Heart left ventricle (tissue), 16 donors: ENCODE measurements at regions not wholly inside any gene's neighbourhood (a gene's known extent, or its start where the extent isn't known, plus 50 kb on each side); places are given as distances from the start of the nearest gene placed in this dataset.

Experiments
- ATAC-seq, 4 donors: fragments of 200-7000 bp; cut with Tn5 transposase; one replicate each; pipeline ENCODE4 v1.9.1; 2020 to 2022; ENCODE audit warnings: moderate library complexity in 4 of 4, mild to moderate bottlenecking in 3 of 4, moderate number of reproducible peaks in 1 of 4
- DNase-seq, 5 donors: peaks; one replicate each; pipeline ENCODE4 v3.0.0-alpha.2; 2020
- H3K27ac ChIP-seq, 12 donors: fragments of 200-600 bp; sonication (generic) in 4 of 12; one replicate each; pipeline versions ENCODE4 v1.5.0 to v1.8.0; 2016 to 2022; ENCODE audit warnings: mild to moderate bottlenecking in 2 of 12
- H3K27me3 ChIP-seq, 9 donors: fragments of 200-600 bp; sonication (generic) in 2 of 9; one replicate each; pipeline versions ENCODE4 v1.5.1 to v1.8.0; 2016 to 2022; ENCODE audit warnings: mild to moderate bottlenecking in 3 of 9
- H3K36me3 ChIP-seq, 9 donors: fragments of 200-600 bp; sonication (generic) in 2 of 9; one replicate each; pipeline versions ENCODE4 v1.5.0 to v1.8.0; 2018 to 2022; ENCODE audit warnings: mild to moderate bottlenecking in 2 of 9
- H3K4me1 ChIP-seq, 12 donors: fragments of 200-600 bp; sonication (generic) in 4 of 12; one replicate each; pipeline versions ENCODE4 v1.5.0 to v1.8.0; 2016 to 2022; ENCODE audit warnings: mild to moderate bottlenecking in 3 of 12
- H3K4me3 ChIP-seq, 12 donors: fragments of 200-600 bp; sonication (generic) in 4 of 12; one replicate each; pipeline versions ENCODE4 v1.5.0 to v1.8.0; 2017 to 2022; ENCODE audit warnings: mild to moderate bottlenecking in 9 of 12, moderate library complexity in 4 of 12
- H3K9me3 ChIP-seq, 12 donors: fragments of 200-600 bp; sonication (generic) in 4 of 12; one replicate each; pipeline versions ENCODE4 v1.5.0 to v1.8.0; 2016 to 2022; ENCODE audit warnings: mild to moderate bottlenecking in 1 of 12
- POLR2A ChIP-seq, 2 donors: fragments of 450-650 bp; IDR thresholded peaks; one replicate each; pipeline ENCODE4 v1.6.1; 2017; ENCODE audit warnings: antibody characterized with exemption in 2 of 2, mild to moderate bottlenecking in 2 of 2, moderate library complexity in 2 of 2
- WGBS, 4 donors: extraction: QIAGEN DNeasy Blood & Tissue Kit in 2 of 4; methylation state at CpG; one replicate each; pipeline versions ENCODE4 v1.1.5 to v1.1.7; 2013 to 2018; 5-methylcytosine and 5-hydroxymethylcytosine counted together
- intact Hi-C, 10 donors: fragments of 100-400 bp; cut with DNase I; formaldehyde crosslinking; loops; one replicate each; pipeline versions ENCODE4 v1.11.1 to v1.14.2; 2022
- TF ChIP-seq, protein P1 (sequence below), 12 donors: fragments of 200-600 bp; sonication (generic) in 4 of 12; IDR thresholded peaks; one replicate each; pipeline versions ENCODE4 v1.5.0 to v1.8.0; 2018 to 2022; ENCODE audit warnings: antibody characterized with exemption in 12 of 12, mild to moderate bottlenecking in 5 of 12
- donor health status: ischemic (EF 13 %, LVEDD 7.1; RV severe dilation, severe dysfunction).
- donor health status: healthy with polysubstance abuse.
- donor health status: DM: no; HTN: yes; CAD: no.
- donor health status: DM: no; HTN: no; CAD: no.
- donor health status: ischemic (EF 25% LVEDD 6.9; RV normal size, moderate dysfunction).
- donor health status: ischemic (EF 25% LVEDD 5.7; RV mildly dilated, moderate dysfunction).
- donor health status: healthy.
- donor health status: DM: yes; HTN: yes; CAD: no.
- donor health status: ischemic (EF 35%, LVEDD 5.7; RV mildly dilated, moderate dysfunction).
- donor health status: nonischemic (EF 11% LVEDD 7.7; RV severe dilation, severe dysfunction).
- donor health status: DM: yes; HTN: yes; CAD: no.
- donor health status: PGD.
- donor health status: ischemic (EF 29% LVEDD 5.4; RV normal size, mild dysfunction).
- donor health status: nonischemic (EF 23%, LVEDD 6.1; RV moderate dilation, normal function).

DNA sequence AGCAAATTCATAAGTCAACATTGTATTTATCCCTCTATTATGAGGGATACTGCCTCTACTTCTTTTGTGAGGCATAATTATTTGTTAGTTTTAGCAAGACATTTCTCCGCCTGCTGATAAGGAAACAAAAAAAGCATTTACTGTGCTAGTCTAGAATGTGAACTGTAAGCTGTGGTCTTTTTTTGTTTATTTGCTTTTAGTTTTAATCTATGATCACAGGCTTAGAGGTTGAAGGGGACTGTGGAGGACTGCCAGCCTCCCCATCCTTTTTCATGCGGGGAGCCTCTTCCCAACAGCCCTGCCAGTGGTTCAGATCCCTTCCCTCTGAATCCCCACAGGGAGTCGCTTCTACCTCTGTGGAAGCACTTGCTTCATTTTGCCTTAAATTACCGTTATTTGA lies 331.0 kb upstream of the ROPN1 start:
- H3K27ac ChIP-seq, result no peak overlapping the region
- DNase-seq (no peak), ATAC-seq (no peak)
- H3K27me3 ChIP-seq, result no peaks in the 10 kb centered on the region
- peaks cover 0 to 19% (median 0%) of the 10 kb centered on the region in 9 donors for H3K36me3 ChIP-seq
- H3K9me3 ChIP-seq, result no peaks in the 10 kb centered on the region
- no peak for TF ChIP-seq POLR2A (IDR thresholded peaks at IDR 0.05)
- TF ChIP-seq, protein P1, sequence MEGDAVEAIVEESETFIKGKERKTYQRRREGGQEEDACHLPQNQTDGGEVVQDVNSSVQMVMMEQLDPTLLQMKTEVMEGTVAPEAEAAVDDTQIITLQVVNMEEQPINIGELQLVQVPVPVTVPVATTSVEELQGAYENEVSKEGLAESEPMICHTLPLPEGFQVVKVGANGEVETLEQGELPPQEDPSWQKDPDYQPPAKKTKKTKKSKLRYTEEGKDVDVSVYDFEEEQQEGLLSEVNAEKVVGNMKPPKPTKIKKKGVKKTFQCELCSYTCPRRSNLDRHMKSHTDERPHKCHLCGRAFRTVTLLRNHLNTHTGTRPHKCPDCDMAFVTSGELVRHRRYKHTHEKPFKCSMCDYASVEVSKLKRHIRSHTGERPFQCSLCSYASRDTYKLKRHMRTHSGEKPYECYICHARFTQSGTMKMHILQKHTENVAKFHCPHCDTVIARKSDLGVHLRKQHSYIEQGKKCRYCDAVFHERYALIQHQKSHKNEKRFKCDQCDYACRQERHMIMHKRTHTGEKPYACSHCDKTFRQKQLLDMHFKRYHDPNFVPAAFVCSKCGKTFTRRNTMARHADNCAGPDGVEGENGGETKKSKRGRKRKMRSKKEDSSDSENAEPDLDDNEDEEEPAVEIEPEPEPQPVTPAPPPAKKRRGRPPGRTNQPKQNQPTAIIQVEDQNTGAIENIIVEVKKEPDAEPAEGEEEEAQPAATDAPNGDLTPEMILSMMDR (IDR thresholded peaks at IDR 0.05), result no peak
- peaks cover 0 to 6% (median 0%) of the 10 kb centered on the region in 12 donors for H3K4me1 ChIP-seq
- intact Hi-C loops, result no loop called here
- WGBS, 4 donors, result 87 to 91% (median 90%) methylated on average over 4 of the region's 4 CpGs
- H3K4me3 ChIP-seq, result no peak overlapping the region

DNA sequence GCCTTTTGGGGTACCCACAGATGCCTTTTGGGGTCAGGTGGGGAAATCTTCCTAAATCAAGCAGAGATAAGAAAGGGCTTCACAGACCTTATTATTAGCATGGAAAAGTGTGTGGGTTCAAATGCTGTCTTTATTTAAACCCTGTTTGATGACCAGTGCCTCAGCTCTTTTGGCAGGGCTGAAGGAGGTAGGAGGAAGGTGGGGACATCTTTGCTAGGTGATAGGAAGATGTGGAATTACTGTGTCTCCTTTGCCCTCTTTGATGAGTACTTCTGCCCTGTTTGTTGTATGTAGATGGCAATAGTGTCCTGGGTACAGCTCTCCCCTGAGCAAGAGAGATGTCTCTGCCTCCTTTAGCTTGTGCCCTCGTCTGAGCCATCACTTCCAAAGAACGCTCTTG lies 333.3 kb upstream of the ROPN1 start:
- Histone ChIP-seq H3K4me1 (peaks cover 0 to 6% (median 0%) of the 10 kb centered on the region in 12 donors), H3K36me3 (peaks cover 0 to 25% (median under 1%) of the 10 kb centered on the region in 9 donors), H3K9me3 (no peaks in the 10 kb centered on the region), H3K27me3 (no peaks in the 10 kb centered on the region), H3K4me3 (no peak overlapping the region), H3K27ac (no peak overlapping the region)
- intact Hi-C loops, result no loop called here
- TF ChIP-seq POLR2A (IDR thresholded peaks at IDR 0.05), result no peak
- TF ChIP-seq, protein P1 (IDR thresholded peaks at IDR 0.05), result no peak
- WGBS, 4 donors, result 92 to 96% (median 93%) methylated on average over 2 of the region's 2 CpGs
- ATAC-seq, result no peak
- no peak for DNase-seq

DNA sequence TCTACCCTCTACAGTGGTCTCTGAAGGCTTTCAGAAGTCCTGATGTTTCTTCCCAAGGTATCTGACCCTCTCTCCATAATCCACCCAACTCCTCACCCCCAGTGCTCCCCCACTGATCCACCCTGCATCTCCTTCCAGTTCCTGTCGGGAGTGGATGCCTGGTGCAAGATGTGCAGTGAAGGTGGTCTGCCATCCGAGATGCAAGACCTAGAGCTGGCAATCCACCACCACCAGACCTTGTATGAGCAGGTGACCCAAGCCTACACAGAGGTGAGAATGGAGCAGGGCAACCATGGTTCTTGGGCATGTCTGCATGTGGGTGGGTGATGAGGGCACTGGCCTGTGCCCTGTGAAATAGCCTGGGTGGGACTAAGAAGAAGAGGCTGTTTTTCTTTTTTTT lies 337.8 kb upstream of the ROPN1 start:
- no peak overlapping the region for H3K4me3 ChIP-seq
- ATAC-seq (peak in 1 of 4 donors; percentile 39), DNase-seq (no peak)
- peaks cover 0 to 49% (median 13%) of the 10 kb centered on the region in 9 donors for H3K36me3 ChIP-seq
- no peaks in the 10 kb centered on the region for H3K9me3 ChIP-seq
- WGBS, 4 donors, result 91 to 100% (median 97%) methylated on average over 2 of the region's 2 CpGs
- TF ChIP-seq POLR2A (IDR thresholded peaks at IDR 0.05), result no peak
- TF ChIP-seq, protein P1 (IDR thresholded peaks at IDR 0.05), result no peak
- H3K27me3 ChIP-seq, result no peaks in the 10 kb centered on the region
- no peaks in the 10 kb centered on the region for H3K4me1 ChIP-seq
- intact Hi-C loops, result no loop called here
- H3K27ac ChIP-seq, result no peak overlapping the region

DNA sequence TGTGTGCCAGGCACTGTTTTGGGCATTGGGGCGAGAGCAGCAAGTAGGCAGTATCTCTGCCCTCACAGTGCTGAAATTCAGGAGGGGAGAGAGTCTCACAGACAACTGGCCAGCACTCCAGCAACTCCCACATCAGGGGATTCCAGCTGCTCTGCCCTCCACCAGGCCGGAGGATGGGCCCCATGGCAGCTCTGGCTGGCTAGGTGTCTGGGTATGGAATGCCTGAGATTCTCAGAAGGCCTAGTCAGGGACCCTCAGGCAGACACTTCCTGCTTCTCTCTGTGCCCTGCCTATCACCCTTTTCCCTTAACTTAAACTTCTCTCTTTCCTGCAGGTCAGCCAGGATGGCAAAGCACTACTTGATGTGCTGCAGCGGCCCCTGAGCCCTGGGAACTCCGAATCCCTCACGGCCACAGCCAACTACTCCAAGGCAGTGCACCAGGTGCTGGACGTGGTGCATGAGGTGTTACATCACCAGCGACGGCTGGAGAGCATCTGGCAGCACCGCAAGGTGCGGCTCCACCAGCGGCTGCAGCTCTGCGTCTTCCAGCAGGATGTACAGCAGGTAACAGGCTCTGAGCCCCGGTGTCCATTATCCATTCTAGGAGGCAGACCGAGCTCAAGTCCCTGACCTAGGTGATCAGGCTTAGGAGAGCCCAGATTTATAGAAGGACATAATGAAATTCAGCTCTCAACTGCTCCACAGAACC lies 342.2 kb upstream of the ROPN1 start:
- TF ChIP-seq, protein P1 (IDR thresholded peaks at IDR 0.05), result no peak
- no peak for TF ChIP-seq POLR2A (IDR thresholded peaks at IDR 0.05)
- intact Hi-C loops, result no loop called here
- H3K27me3 ChIP-seq, result no peaks in the 10 kb centered on the region
- no peak overlapping the region for H3K27ac ChIP-seq
- H3K9me3 ChIP-seq, result no peaks in the 10 kb centered on the region
- DNase-seq (no peak), ATAC-seq (no peak)
- peaks cover 0 to 44% (median 15%) of the 10 kb centered on the region in 9 donors for H3K36me3 ChIP-seq
- H3K4me3 ChIP-seq, result no peak overlapping the region
- 92 to 97% (median 94%) methylated on average over 14 of the region's 14 CpGs for WGBS, 4 donors
- no peaks in the 10 kb centered on the region for H3K4me1 ChIP-seq
